Kidney capillary endothelial cell (primary cell): ENCODE measurements at regions not wholly inside any gene's neighbourhood (a gene's known extent, or its start where the extent isn't known, plus 50 kb on each side); places are given as distances from the start of the nearest gene placed in this dataset.
A peak's percentile ranks its signal among the peaks of the same experiment; 100 is the strongest.
"Not testable (repeated sequence)": the region's sequence is repeated elsewhere in the genome, so short reads cannot be mapped to it uniquely, and the experiment has no call there.

Experiments
- DNase-seq: peaks from one replicate; pipeline ENCODE4 v3.0.0-alpha.2; 2018; ENCODE audit warnings: low spot score

- no peak for DNase-seq
Observed at GRCh38 chr2:120628248-120628647, 107.4 kb upstream of the GLI2 start.

GRCh38 chr2:120629241-120629895, 106.3 kb upstream of the GLI2 start:
- no peak for DNase-seq

GRCh38 chr2:120630031-120630701, 105.5 kb upstream of the GLI2 start:
- DNase-seq: no peak

- no peak for DNase-seq
Observed at GRCh38 chr2:120631236-120631635, 104.4 kb upstream of the GLI2 start.

GRCh38 chr2:120631724-120632123, 103.9 kb upstream of the GLI2 start:
- DNase-seq: no peak

- no peak for DNase-seq
Observed at GRCh38 chr2:120632796-120633646, 102.6 kb upstream of the GLI2 start.

- no peak for DNase-seq
Observed at GRCh38 chr2:120634533-120634932, 101.1 kb upstream of the GLI2 start.

GRCh38 chr2:120635146-120635545, 100.5 kb upstream of the GLI2 start:
- DNase-seq: no peak

- DNase-seq: no peak
Observed at GRCh38 chr2:120637847-120638246, 97.8 kb upstream of the GLI2 start.

- no peak for DNase-seq
Observed at GRCh38 chr2:120638450-120638849, 97.2 kb upstream of the GLI2 start.

GRCh38 chr2:120641366-120641771, 94.3 kb upstream of the GLI2 start:
- no peak for DNase-seq

GRCh38 chr2:120642646-120643045, 93.0 kb upstream of the GLI2 start:
- no peak for DNase-seq

GRCh38 chr2:120646994-120647393, 88.7 kb upstream of the GLI2 start:
- no peak for DNase-seq

GRCh38 chr2:120647487-120647886, 88.2 kb upstream of the GLI2 start:
- DNase-seq: peak; percentile 30

- DNase-seq: not testable (repeated sequence)
Observed at GRCh38 chr2:120649381-120649780, 86.3 kb upstream of the GLI2 start.

GRCh38 chr2:120650022-120650644, 85.5 kb upstream of the GLI2 start:
- no peak for DNase-seq

- DNase-seq: no peak
Observed at GRCh38 chr2:120651818-120652217, 83.8 kb upstream of the GLI2 start.

- no peak for DNase-seq
Observed at GRCh38 chr2:120653046-120653445, 82.6 kb upstream of the GLI2 start.

GRCh38 chr2:120653871-120654270, 81.8 kb upstream of the GLI2 start:
- no peak for DNase-seq

- no peak for DNase-seq
Observed at GRCh38 chr2:120654381-120655134, 81.1 kb upstream of the GLI2 start.

GRCh38 chr2:120656273-120656950, 79.3 kb upstream of the GLI2 start:
- no peak for DNase-seq
